ENCODE measurements at regions not wholly inside any gene's neighbourhood (a gene's known extent, or its start where the extent isn't known, plus 50 kb on each side); places are given as distances from the start of the nearest gene placed in this dataset.

DNA sequence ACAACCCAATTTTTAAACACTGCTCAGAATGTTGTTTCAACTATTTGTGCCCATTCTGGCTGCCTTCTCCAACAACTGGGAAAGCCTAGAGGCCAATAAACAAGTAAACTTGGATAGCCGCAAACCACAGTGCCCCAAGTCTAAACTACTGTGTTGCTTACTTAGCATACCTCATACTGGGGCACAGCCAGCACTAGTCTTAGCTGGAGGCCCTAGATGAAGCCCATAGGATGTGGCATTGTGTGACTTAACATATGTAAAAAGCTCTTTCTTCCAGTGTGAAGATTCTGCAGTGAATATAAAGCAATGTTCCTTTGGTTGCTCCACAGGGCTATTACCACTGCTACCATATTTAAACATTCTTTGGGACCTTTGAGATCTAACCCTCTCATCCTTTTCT lies 564.3 kb upstream of the NRSN1 start:
- TF ChIP-seq CTCF (IDR thresholded peaks at IDR 0.05; ENCODE audit: poor library complexity) (no peak), EZH2 (IDR thresholded peaks at IDR 0.05; ENCODE audit: borderline replicate concordance) (no peak), EZH2phosphoT487 (IDR thresholded peaks at IDR 0.05; ENCODE audit: low read depth, severe bottlenecking, unreplicated experiment) (no peak)
